ENCODE measurements at regions not wholly inside any gene's neighbourhood (a gene's known extent, or its start where the extent isn't known, plus 50 kb on each side); places are given as distances from the start of the nearest gene placed in this dataset.

GRCh38 chr21:28705616-28706015, 287.1 kb downstream of the LTN1 start:
- H3K9ac ChIP-seq (ENCODE audit: low read depth, low read length, poor library complexity, severe bottlenecking) = no peak overlapping the region
- H4K20me1 ChIP-seq (ENCODE audit: insufficient read depth, low read length, poor library complexity, severe bottlenecking) = no peaks in the 10 kb centered on the region
- no peaks in the 10 kb centered on the region for H3K9me3 ChIP-seq (ENCODE audit: insufficient read depth, low read depth, low read length)
- H2AFZ ChIP-seq (ENCODE audit: low read length) = no peak overlapping the region
- no peaks in the 10 kb centered on the region for H3K9me2 ChIP-seq (replicated peaks; ENCODE audit: low read depth, low read length)
- H3K4me2 ChIP-seq (ENCODE audit: low read depth, low read length, poor library complexity, severe bottlenecking) = no peak overlapping the region
- no peaks in the 10 kb centered on the region for H3K27me3 ChIP-seq (ENCODE audit: insufficient read depth, low read length, poor library complexity, severe bottlenecking)
- H3K4me1 ChIP-seq (ENCODE audit: insufficient read depth, low read length, poor library complexity, severe bottlenecking) = no peaks in the 10 kb centered on the region
- no peaks in the 10 kb centered on the region for H3K79me2 ChIP-seq (ENCODE audit: insufficient read depth, low read length)
- no peaks in the 10 kb centered on the region for H3K36me3 ChIP-seq (ENCODE audit: insufficient read depth, low read length)
- H3K4me3 ChIP-seq (ENCODE audit: low read length, poor library complexity, severe bottlenecking) = no peak overlapping the region
- H3F3A ChIP-seq (ENCODE audit: low read depth) = no peaks in the 10 kb centered on the region
- TF ChIP-seq CTCF (conservative IDR thresholded peaks at IDR 0.05; ENCODE audit: low read length) (no peak), EZH2phosphoT487 (IDR thresholded peaks at IDR 0.05; ENCODE audit: borderline replicate concordance) (no peak)

- H4K20me1 ChIP-seq (ENCODE audit: insufficient read depth, low read length, poor library complexity, severe bottlenecking) = no peaks in the 10 kb centered on the region
- no peak overlapping the region for H3K9ac ChIP-seq (ENCODE audit: low read depth, low read length, poor library complexity, severe bottlenecking)
- no peaks in the 10 kb centered on the region for H3K9me2 ChIP-seq (replicated peaks; ENCODE audit: low read depth, low read length)
- no peaks in the 10 kb centered on the region for H3K9me3 ChIP-seq (ENCODE audit: insufficient read depth, low read depth, low read length)
- H3K4me3 ChIP-seq (ENCODE audit: low read length, poor library complexity, severe bottlenecking) = no peak overlapping the region
- H3K4me1 ChIP-seq (ENCODE audit: insufficient read depth, low read length, poor library complexity, severe bottlenecking) = no peaks in the 10 kb centered on the region
- no peak overlapping the region for H3K4me2 ChIP-seq (ENCODE audit: low read depth, low read length, poor library complexity, severe bottlenecking)
- no peak overlapping the region for H2AFZ ChIP-seq (ENCODE audit: low read length)
- TF ChIP-seq CTCF (conservative IDR thresholded peaks at IDR 0.05; ENCODE audit: low read length) (no peak), EZH2phosphoT487 (IDR thresholded peaks at IDR 0.05; ENCODE audit: borderline replicate concordance) (no peak)
- H3K79me2 ChIP-seq (ENCODE audit: insufficient read depth, low read length) = no peaks in the 10 kb centered on the region
- no peaks in the 10 kb centered on the region for H3K27me3 ChIP-seq (ENCODE audit: insufficient read depth, low read length, poor library complexity, severe bottlenecking)
- no peaks in the 10 kb centered on the region for H3F3A ChIP-seq (ENCODE audit: low read depth)
- H3K36me3 ChIP-seq (ENCODE audit: insufficient read depth, low read length) = no peaks in the 10 kb centered on the region
Measured at GRCh38 chr21:28704746-28705145, 287.9 kb downstream of the LTN1 start.

DNA sequence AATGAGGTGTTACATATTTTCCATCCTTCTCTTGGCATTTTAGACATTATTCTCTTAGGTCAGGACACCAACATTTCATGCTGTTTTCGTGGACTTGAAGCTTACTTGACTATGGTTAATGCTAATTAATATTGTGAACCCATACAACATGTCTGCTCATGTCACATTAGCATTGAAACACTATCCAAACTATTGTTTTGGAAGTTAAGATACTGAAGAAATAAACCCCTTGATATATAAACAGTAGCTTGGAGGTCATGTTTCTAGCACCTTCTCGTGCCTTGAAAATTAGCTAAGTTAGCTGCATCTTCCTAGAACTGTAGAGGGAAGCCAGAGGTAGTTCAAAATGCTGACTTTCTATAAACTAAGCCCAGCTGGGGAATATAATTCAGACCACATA, 288.8 kb downstream of the LTN1 start:
- Histone ChIP-seq H3K9me2 (replicated peaks; ENCODE audit: low read depth, low read length) (no peaks in the 10 kb centered on the region), H3K79me2 (ENCODE audit: insufficient read depth, low read length) (no peaks in the 10 kb centered on the region), H3K9ac (ENCODE audit: low read depth, low read length, poor library complexity, severe bottlenecking) (no peak overlapping the region), H3F3A (ENCODE audit: low read depth) (no peaks in the 10 kb centered on the region), H3K4me2 (ENCODE audit: low read depth, low read length, poor library complexity, severe bottlenecking) (no peak overlapping the region), H3K36me3 (ENCODE audit: insufficient read depth, low read length) (no peaks in the 10 kb centered on the region), H3K9me3 (ENCODE audit: insufficient read depth, low read depth, low read length) (no peaks in the 10 kb centered on the region), H3K4me1 (ENCODE audit: insufficient read depth, low read length, poor library complexity, severe bottlenecking) (no peaks in the 10 kb centered on the region), H4K20me1 (ENCODE audit: insufficient read depth, low read length, poor library complexity, severe bottlenecking) (no peaks in the 10 kb centered on the region), H3K27me3 (ENCODE audit: insufficient read depth, low read length, poor library complexity, severe bottlenecking) (no peaks in the 10 kb centered on the region), H2AFZ (ENCODE audit: low read length) (no peak overlapping the region), H3K4me3 (ENCODE audit: low read length, poor library complexity, severe bottlenecking) (no peak overlapping the region)
- no peak for TF ChIP-seq EZH2phosphoT487 (IDR thresholded peaks at IDR 0.05; ENCODE audit: borderline replicate concordance)
- TF ChIP-seq CTCF (conservative IDR thresholded peaks at IDR 0.05; ENCODE audit: low read length) = no peak

All from Loucy (cell line).